Sciatic nerve (tissue), 2 donors: ENCODE measurements at regions not wholly inside any gene's neighbourhood (a gene's known extent, or its start where the extent isn't known, plus 50 kb on each side); places are given as distances from the start of the nearest gene placed in this dataset.

Source experiments
- ATAC-seq: fragments of 200-7000 bp; cut with Tn5 transposase; one replicate; pipeline ENCODE4 v1.9.1; 2020; ENCODE audit warnings: mild to moderate bottlenecking, moderate library complexity
- DNase-seq: peaks from one replicate; pipeline ENCODE4 v3.0.0-alpha.2; 2020; ENCODE audit warnings: low spot score
- intact Hi-C: fragments of 100-400 bp; cut with DNase I; formaldehyde crosslinking; loops from one replicate; pipeline ENCODE4 v1.14.2; 2022
- donor health status: DM: no; HTN: no; CAD: no.
- donor health status: DM: no; HTN: no; CAD: no.

DNA sequence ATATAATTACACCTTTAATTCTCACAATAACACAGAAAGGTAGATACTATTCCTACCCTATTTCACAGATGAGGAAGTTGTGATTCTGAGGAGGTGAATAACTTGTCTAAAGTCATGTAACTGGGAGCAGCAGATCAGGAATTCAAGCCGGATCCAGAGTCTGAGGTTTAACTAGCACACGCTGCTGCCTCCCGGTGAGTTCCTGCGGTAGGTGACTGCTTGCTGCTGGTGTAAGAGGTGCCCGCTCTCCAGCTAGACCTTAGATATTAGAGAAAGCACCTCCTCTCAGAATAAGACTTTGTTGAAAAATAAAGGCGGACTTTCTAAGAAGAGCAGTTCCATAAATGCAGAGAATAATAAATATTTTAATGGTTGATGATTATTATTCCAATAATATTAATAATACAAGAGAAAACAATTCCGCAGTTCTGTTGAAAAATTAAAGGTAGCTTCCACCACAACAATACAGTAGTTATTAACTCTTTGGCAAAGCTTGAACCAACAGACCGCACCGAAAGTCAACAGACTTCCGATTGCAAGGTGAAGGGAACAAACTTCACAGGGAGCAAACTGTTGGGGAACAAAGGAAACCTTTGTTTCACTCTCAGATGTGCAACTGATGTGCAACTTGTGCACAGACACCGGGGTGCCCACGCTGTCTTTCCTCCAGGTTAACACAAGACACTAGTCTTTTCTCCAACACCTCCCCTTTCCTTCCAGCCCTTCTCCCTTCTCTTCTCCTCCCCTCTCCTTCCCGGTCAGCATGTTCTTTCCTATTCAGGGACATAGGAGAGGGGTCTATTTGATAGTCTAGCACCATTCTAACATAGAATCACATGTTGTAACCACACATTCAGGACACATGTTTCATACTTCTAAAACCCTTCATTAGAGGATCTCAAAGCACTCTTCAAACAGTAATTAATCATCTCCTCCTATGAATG lies 73.2 kb upstream of the EGLN3 start:
- intact Hi-C loops = no loop called here
- ATAC-seq (no peak), DNase-seq (no peak)

DNA sequence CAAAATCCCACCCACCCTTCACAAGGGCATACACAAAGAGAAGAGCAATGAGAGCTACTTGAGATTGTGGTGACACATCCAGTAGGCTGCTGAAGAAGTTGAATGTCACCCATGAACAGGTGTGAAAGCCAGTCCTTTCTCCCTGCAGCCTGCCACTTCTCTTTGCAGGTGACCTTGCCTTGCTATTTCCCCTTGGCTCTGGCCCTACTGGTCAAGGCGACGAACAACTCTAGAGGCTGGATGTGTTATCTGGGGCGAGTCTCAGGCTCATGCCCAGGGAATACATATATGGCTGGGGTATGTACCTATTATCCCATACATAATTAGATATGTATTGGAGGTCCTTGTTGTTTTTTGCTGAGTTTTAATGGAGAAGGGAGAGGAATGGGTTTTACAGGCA lies 70.2 kb upstream of the EGLN3 start:
- intact Hi-C loops = no loop called here
- no peak for DNase-seq
- no peak for ATAC-seq

DNA sequence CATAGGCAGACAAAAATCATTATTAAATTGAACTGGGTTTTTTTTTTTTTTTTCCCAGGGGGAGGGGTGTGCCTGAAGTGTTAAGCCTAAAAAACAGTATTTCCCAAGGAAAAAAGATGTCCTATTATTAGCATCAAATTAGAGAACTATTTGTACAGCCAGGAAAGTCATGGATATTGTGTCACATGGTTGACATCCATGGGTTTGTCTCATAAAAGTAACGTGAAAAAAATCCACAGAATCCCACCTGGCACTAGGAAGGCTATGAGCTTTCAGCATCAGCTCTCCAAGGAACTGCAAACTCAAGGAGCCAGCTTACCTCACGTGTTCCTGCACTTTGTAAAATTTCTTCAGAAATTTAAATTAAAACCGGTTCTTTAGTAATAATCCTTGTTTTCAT lies 69.1 kb upstream of the EGLN3 start:
- DNase-seq (no peak), ATAC-seq (peak; percentile 78)
- intact Hi-C loops = no loop called here

DNA sequence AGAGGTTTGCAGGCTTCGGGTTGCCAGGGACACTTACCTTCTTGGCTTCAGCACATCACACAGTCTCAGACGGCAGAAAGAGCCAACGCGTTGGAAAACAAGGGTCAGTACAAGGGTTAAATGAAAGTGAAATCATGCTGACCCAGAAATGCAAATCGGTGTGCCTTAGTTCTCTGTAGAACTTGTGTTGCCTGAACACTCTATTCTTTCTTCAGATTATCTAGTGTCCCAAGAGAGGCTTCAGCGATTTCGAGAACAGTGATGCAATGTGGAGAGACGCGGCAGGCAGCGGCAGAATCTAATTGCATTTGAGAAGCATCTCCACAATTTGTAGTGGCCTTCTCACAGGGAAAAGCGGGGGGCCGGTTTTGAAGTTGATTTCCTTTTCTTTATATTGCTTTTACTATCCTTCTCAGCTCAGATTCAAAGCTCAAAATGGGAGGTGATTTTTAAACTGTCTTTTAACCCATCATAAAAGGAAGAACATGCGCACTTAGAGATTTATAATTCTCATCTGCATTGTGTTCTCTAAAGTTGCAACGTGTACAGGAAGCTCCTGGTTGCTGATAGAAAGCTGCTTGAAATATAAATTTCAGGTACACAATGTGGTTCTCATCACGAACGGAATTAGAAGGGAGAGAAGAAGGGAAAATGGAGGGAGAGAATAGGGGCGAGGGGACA lies 67.8 kb upstream of the EGLN3 start:
- DNase-seq (no peak), ATAC-seq (peak; percentile 93)
- intact Hi-C loops = no loop called here

DNA sequence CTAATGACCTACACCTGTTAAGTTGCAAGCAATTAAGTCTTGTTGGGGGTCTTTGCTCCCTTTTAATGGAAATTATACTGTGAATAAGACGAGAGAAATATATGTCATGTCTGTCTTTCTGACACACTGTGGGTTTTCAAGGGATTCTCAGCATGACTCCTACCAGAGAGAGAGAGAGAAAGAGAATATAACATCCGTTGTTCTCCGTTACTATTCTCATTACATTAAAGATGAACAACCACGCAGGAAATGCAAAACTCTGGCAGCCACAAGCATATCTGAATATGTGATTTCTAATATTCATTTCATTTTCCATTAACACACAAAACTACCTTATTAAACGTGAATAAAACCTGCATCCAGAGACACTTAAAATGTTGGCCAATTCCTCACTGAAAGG lies 67.3 kb upstream of the EGLN3 start:
- no peak for ATAC-seq
- intact Hi-C loops = no loop called here

DNA sequence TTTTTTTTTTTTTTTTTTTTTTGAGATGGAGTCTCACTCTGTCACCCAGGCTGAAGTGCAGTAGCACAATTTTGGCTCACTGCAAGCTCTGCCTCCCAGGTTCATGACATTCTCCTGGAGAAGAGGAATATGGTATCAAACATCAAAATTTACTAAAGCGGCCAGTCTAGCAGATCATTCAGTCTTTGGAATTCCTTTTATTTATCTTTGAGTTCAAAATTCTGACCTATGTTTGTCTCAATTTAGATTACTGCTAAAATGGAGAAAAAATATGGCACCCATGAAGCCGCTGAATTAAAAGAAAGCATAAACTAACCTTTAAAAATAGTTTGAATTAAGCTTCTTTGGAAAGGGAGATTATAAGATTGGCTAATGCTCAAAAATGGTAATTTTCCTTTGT lies 64.5 kb upstream of the EGLN3 start:
- no peak for ATAC-seq
- intact Hi-C loops = no loop called here
- DNase-seq = no peak

More for the DNA sequence above, 67.3 kb upstream of the EGLN3 start:
- no peak for DNase-seq

DNA sequence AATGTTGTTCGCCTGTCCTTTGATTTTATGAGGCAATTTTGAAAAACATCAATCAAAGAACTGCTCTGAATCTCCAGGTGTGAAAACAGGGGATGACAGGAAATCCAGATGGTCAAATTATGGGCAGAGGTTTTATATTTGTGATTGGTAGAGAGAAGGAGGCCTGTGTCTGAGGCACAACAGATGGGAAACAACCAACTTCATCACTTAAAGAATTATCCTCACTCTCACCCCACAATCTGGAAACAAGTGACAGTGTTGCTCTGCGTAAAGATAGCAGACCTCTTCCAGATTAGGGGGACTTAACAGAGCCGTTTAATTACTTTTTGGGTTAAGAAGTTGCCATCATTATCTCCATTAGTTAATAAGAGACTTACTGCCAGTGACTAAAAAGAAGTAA lies 64.1 kb upstream of the EGLN3 start:
- no peak for DNase-seq
- no peak for ATAC-seq
- intact Hi-C loops = no loop called here

DNA sequence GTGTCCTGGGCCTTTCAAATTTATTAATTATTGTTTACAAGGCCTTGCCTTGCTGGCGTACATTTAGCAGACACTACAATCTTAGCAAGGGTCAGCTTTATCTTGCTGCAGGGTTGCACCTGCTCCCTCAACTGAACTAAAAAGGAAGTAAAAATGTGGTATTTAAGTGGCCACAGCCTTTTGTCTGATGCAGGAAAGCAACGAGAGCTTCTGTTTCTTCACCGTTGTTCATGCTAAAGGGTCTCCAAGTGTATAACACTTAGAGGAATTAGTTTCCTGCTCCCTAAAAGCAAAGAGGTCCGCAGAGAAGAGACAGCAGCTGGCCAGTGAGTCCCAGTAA lies 62.8 kb upstream of the EGLN3 start:
- DNase-seq (no peak), ATAC-seq (no peak)
- intact Hi-C loops = no loop called here

DNA sequence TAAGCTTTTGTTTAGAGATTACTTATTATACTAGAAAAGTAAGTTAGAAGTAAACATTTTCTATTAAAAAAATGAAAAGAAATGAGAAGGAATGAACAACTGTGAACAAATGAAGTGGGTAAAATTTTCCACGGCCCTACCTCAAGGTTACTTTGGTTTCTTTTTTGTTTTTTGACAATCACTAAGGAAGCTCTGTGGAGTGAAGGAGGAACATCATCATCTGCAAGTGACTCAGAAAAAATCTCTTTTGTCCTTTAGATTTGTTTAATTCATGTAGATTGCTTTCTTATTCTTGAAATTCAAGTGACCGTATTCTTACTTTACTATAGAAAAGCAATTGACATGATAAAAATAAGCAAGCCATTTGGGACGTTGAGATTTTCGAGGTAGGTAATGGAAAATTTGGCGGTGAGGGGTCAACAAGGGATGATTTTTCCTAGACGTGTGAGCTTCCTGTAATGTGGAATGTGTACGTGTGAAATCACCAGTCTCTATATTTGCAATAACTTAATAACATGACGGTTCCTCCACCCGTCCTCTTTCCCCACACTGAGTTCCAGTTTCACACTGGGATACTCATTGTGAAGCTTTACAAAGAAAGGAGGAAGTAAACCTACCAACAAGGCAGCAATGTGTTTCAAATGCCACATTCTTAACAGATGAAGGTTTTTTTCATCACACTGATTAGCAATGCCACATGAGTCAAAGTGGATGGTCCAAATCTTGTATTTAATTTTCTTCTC lies 62.3 kb upstream of the EGLN3 start:
- no peak for DNase-seq
- intact Hi-C loops = no loop called here
- peak; percentile 49 for ATAC-seq

DNA sequence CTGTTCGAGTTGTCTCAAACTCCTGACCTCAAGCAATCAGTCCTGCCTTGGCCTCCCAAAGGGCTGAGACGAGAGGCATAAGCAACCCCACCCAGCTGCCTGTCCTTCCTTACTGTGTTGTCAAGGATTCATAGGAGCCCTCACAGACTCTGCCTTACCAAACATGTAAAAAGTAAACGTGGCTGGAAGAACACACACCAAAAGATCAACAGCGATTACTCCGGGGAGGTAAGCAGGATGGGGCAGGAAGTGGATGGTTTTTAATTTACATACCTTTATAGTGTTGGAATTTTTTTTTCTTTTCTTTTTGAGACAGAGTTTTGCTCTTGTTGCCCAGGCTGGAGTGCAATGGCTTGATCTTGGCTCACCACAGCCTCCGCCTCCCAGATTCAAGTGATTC lies 61.5 kb upstream of the EGLN3 start:
- ATAC-seq = no peak
- DNase-seq = no peak
- intact Hi-C loops = no loop called here

DNA sequence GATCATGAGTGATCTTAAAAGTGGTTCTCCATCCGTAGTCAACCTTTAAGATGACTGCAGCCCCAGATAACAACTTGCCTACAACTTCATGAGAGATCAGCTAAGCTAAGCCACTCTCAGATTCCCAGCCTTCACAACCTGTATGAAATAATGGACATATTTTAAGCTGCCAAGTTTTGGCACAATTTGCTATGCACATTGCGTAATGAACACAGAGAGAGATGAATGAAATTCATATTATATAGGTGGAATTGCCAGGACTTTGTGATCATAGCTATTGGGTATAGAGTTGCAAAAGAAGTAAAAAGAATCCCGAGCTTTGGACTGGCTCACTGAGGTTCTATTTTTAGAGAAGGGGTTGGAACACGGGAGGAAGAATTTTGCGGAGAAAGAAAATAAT lies 59.1 kb upstream of the EGLN3 start:
- no peak for DNase-seq
- no peak for ATAC-seq
- intact Hi-C loops = no loop called here

DNA sequence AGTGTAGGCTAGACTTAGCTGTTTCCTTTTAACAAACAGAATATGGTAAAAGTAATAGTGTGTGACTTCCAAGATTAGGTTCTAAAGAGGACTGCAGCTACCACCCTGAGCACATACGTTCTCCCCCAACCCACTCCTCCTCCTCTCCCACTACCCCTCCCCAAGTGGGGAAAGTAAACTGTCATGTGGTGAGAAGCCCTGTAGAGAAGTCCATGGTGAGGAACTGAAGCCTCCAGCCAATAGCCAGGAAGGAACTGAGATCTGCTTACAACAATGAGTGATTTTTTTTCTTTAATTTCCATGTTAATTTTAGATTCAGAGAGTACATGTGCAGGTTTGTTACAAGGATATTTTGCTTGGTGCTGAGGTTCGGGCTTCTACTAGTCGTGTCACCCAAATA lies 57.0 kb upstream of the EGLN3 start:
- ATAC-seq (no peak), DNase-seq (no peak)
- intact Hi-C loops = no loop called here

DNA sequence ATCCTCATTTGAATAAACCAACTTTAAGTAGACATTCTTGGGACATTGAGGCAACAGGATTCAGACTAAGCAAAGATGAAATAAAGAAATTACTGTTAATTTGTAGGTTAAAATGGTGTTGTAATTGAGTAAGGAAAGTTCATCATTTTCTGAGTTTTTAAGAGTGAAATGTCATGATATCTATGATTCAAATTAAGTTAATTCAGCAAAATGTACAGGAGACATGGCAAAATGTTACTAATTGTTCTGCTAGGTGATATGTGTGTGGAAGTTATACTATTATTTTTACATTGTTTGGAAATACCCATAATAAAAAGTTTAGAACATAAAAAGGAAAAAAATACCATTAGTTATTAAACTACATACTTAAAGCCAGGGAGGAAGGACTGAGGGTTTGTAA lies 55.0 kb upstream of the EGLN3 start:
- no peak for DNase-seq
- intact Hi-C loops = no loop called here
- ATAC-seq = no peak

DNA sequence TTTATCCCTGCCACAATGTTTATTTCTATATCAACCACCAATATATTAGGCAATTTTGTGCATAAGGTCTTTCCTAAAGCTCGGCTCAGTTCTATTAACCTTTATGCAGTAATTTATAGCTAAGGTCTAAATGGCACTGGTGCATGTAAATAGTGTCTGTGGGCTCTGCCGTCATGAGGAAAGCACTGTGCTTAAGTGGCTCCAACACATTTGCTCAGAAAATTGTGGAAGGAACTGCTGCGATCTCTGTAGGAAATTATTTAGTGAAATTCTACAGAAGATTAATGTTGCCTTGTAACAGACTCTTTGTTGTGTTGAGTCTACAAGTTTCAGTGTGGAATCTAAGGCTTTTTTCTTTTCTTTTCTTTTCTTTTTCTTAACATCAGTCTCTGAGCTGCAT lies 54.0 kb upstream of the EGLN3 start:
- no peak for DNase-seq
- intact Hi-C loops = no loop called here
- no peak for ATAC-seq

DNA sequence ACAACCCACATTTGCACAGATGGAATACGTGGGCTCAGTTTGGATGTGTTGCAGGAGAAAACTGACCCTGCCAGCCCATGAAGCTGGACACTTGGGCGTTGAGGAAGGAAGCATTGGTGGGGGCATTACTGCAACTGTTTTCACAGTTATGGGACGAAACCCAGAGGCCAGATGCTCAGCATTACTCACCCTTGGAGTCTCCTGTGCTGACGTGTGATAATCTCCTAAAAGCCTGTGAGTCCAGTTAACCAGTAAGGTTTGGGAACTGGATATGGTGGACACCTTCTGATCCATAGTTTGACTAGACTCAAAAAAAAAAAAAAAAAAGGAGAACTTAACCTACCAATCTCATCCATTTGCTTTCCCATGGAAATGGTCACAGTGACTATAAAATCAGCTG lies 52.8 kb upstream of the EGLN3 start:
- ATAC-seq = no peak
- intact Hi-C loops = no loop called here
- no peak for DNase-seq

DNA sequence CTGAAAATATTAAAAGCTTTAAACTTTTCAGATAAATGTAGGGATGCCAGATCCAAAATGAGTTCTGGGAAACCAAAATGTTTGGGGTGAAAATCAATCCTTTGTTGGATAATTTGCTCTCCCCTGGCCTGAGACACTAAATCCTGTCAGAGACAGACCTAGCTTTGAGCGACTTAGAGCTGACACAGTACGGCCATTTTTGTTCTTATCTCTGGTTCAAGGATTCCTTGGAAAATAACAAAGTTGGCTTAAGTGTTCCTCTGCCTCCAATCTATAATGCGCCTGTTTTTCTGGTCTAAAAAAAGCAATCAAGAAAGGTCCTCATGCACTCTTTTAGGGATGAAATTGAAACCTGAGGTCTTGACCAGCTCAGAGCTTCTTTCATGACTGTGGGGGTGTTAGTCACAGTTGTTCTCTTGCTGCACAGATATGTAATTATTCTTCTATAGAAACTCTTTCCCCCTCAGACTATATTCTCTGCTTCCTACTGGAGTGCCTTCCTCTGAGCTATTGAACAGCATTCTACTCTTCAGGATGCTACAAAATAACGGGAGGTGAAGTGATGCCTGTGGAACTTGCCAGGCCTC lies 52.3 kb upstream of the EGLN3 start:
- ATAC-seq = no peak
- DNase-seq = no peak
- intact Hi-C loops = no loop called here
